Parathyroid adenoma (tissue), 2 donors: ENCODE measurements at regions not wholly inside any gene's neighbourhood (a gene's known extent, or its start where the extent isn't known, plus 50 kb on each side); places are given as distances from the start of the nearest gene placed in this dataset.

Experiments used
- H2AFZ ChIP-seq: fragments of 300-600 bp; sonication (generic); one replicate; pipeline ENCODE4 v1.7.0; 2017; ENCODE audit warnings: antibody characterized with exemption, mild to moderate bottlenecking
- H3K27ac ChIP-seq: fragments of 300-600 bp; sonication (generic); one replicate; pipeline ENCODE4 v1.7.0; 2017
- H3K27me3 ChIP-seq: fragments of 300-600 bp; sonication (generic); one replicate; pipeline ENCODE4 v1.7.0; 2017; ENCODE audit warnings: low read length; ENCODE audit not compliant: control insufficient read depth, insufficient read depth
- H3K36me3 ChIP-seq: fragments of 300-600 bp; sonication (generic); one replicate; pipeline ENCODE4 v1.7.0; 2017; ENCODE audit warnings: low read length; ENCODE audit not compliant: control insufficient read depth, insufficient read depth
- H3K4me1 ChIP-seq: fragments of 300-600 bp; sonication (generic); one replicate; pipeline ENCODE4 v1.7.0; 2017; ENCODE audit warnings: control low read depth
- H3K4me2 ChIP-seq: fragments of 300-600 bp; sonication (generic); one replicate; pipeline ENCODE4 v1.7.0; 2017; ENCODE audit warnings: low read length
- H3K4me3 ChIP-seq: fragments of 300-600 bp; sonication (generic); one replicate; pipeline ENCODE4 v1.7.0; 2017; ENCODE audit warnings: low read depth, low read length
- H3K79me2 ChIP-seq: fragments of 300-600 bp; sonication (generic); one replicate; pipeline ENCODE4 v1.7.0; 2017; ENCODE audit warnings: control low read depth
- H3K9ac ChIP-seq: fragments of 300-600 bp; sonication (generic); one replicate; pipeline ENCODE4 v1.7.0; 2017; ENCODE audit warnings: mild to moderate bottlenecking
- H3K9me3 ChIP-seq: fragments of 300-600 bp; sonication (generic); one replicate; pipeline ENCODE4 v1.7.0; 2017; ENCODE audit warnings: low read length; ENCODE audit not compliant: control insufficient read depth
- TF ChIP-seq, protein P1 (sequence below): fragments of 300-600 bp; sonication (generic); IDR thresholded peaks from one replicate; pipeline ENCODE4 v1.7.0; 2017; ENCODE audit warnings: antibody characterized with exemption, mild to moderate bottlenecking
- donor health status: primary hyperparathyroidism.

DNA sequence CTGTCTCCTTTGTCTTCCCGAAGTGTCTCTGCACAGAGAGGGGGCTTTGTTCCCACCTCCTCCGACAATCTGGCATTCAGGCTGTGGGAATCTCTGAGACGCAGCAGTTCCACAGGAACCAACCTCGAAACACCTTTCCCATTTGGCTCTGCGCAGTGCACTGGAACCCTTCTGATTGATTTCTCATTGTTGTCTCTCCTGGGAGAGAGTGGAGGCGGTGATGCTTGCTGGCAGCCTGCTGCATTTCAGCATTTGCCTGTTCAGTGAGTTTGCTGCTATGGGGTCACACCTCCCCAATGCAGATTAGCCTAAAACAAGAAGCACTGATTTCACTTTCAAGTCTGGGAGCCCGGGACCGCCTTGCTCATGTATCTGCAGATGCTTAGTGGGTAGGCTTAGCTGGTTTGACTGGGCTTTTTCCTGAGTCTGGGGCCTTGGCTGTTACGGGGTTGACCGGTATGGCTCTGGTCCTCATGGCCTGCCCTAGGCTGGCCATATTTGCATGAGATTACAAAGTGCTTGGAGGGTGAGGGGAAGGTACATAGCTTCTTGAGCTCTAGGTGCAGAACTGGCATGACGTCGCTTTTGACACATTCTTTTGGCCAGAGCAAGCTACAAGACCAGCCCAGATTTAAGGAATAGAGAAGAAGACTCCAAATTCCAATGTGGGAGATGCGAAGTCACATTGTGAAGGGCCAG, 695.3 kb downstream of the PTPRU start:
- Histone ChIP-seq H3K4me2 (no peak overlapping the region), H3K4me3 (no peak overlapping the region), H2AFZ (no peak overlapping the region), H3K36me3 (no peaks in the 10 kb centered on the region), H3K4me1 (no peaks in the 10 kb centered on the region), H3K27me3 (no peaks in the 10 kb centered on the region), H3K9ac (no peak overlapping the region), H3K27ac (no peak overlapping the region), H3K79me2 (no peaks in the 10 kb centered on the region), H3K9me3 (no peaks in the 10 kb centered on the region)
- TF ChIP-seq, protein P1, sequence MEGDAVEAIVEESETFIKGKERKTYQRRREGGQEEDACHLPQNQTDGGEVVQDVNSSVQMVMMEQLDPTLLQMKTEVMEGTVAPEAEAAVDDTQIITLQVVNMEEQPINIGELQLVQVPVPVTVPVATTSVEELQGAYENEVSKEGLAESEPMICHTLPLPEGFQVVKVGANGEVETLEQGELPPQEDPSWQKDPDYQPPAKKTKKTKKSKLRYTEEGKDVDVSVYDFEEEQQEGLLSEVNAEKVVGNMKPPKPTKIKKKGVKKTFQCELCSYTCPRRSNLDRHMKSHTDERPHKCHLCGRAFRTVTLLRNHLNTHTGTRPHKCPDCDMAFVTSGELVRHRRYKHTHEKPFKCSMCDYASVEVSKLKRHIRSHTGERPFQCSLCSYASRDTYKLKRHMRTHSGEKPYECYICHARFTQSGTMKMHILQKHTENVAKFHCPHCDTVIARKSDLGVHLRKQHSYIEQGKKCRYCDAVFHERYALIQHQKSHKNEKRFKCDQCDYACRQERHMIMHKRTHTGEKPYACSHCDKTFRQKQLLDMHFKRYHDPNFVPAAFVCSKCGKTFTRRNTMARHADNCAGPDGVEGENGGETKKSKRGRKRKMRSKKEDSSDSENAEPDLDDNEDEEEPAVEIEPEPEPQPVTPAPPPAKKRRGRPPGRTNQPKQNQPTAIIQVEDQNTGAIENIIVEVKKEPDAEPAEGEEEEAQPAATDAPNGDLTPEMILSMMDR, result no peak

DNA sequence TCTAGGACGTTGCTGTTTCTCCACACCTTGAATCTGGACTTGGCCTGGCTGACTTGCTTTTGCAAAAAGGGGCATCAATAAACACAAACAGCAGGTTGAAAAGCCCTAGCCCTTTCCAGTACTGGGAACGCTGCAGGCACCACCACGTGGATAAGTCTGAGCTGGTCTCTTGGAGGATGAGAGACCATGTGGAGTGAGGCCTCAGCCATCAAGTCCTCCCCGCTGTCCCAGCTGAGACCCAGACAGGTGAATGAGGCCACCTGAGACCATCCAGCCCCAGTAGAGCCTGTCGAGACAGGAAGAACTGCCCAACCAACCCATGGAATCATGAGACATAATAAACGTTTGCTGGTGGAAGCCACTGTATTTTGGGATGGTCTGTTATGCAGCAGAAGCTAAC, 688.7 kb downstream of the PTPRU start:
- Histone ChIP-seq H3K9me3 (no peaks in the 10 kb centered on the region), H2AFZ (no peak overlapping the region), H3K36me3 (no peaks in the 10 kb centered on the region), H3K27ac (no peak overlapping the region), H3K27me3 (no peaks in the 10 kb centered on the region), H3K79me2 (no peaks in the 10 kb centered on the region), H3K9ac (no peak overlapping the region), H3K4me1 (no peaks in the 10 kb centered on the region), H3K4me3 (no peak overlapping the region), H3K4me2 (no peak overlapping the region)
- TF ChIP-seq, protein P1, result no peak

DNA sequence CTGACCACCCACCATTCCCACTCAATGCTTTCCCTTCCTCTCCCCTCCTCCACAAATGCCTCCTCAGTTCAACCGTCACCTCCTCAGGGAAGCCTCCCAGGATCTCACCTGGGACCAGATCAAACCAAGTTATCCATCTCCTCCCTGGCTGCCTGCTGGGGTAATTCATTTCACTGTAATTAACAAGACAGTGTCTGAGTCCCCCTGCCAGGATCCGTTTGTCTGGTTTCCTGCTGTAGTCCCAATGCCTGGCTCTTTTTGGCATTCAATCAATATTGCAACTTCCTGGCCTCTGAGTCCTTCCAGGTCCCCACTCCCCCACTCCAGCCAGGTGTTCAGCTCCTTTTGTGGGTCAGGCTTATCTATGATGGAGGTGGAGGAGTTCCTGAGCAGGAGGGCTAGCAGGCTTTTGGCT, 687.7 kb downstream of the PTPRU start:
- Histone ChIP-seq H3K36me3 (no peaks in the 10 kb centered on the region), H3K4me3 (no peak overlapping the region), H2AFZ (no peak overlapping the region), H3K9ac (no peak overlapping the region), H3K27ac (no peak overlapping the region), H3K4me2 (no peak overlapping the region), H3K9me3 (no peaks in the 10 kb centered on the region), H3K27me3 (no peaks in the 10 kb centered on the region), H3K79me2 (no peaks in the 10 kb centered on the region), H3K4me1 (no peaks in the 10 kb centered on the region)
- TF ChIP-seq, protein P1, result no peak

DNA sequence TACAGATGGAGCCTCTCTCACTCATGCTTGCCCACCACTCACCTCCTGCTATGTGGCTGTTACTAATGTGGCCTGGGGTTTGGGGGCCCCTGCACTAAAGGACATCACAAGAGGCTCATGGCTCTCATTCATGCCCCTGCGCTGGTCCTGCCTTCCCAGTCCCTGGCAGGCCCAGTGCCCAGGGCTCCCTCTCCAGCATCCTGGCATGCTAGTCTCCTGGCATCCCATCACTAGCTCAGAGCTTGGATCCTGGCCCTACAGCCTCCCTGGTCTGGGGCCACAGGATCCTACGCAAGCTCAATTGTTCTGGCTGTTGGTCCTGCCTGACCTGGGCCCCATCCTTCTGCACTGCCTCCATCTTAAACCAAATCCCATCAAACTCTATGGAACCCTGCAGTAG, 685.4 kb downstream of the PTPRU start:
- no peak overlapping the region for H3K27ac ChIP-seq
- TF ChIP-seq, protein P1, result no peak

DNA sequence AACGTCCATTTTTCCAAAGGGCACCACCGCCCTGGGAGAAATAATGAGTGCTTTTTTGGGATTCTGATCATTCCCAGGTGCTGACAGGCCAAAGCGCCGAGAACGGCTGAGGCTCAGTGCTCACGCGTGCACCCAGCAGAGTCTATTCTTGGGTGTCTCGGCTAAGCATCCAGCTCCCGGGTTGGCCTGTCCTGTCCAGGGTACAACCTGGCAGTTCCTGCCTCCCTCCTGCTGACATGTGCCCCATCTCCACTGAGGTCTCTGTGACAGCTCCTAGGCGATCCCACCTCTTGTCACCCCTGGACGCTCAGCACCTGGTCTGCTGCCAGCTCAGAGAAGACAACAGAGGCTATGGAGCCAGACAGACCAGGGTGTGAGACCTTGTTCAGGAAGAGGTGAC, 684.5 kb downstream of the PTPRU start:
- H3K9ac ChIP-seq, result no peak overlapping the region
- H3K4me2 ChIP-seq, result no peak overlapping the region
- H3K27ac ChIP-seq, result no peak overlapping the region
- no peak overlapping the region for H3K4me3 ChIP-seq
- H3K9me3 ChIP-seq, result no peaks in the 10 kb centered on the region
- H3K27me3 ChIP-seq, result no peaks in the 10 kb centered on the region
- TF ChIP-seq, protein P1, result no peak
- H3K79me2 ChIP-seq, result no peaks in the 10 kb centered on the region
- H2AFZ ChIP-seq, result no peak overlapping the region
- no peaks in the 10 kb centered on the region for H3K36me3 ChIP-seq
- H3K4me1 ChIP-seq, result no peaks in the 10 kb centered on the region

More for the DNA sequence above, 685.4 kb downstream of the PTPRU start:
- Histone ChIP-seq H3K36me3 (no peaks in the 10 kb centered on the region), H3K27me3 (no peaks in the 10 kb centered on the region), H3K4me2 (no peak overlapping the region), H3K9me3 (no peaks in the 10 kb centered on the region), H2AFZ (no peak overlapping the region), H3K4me1 (no peaks in the 10 kb centered on the region), H3K9ac (no peak overlapping the region), H3K4me3 (no peak overlapping the region), H3K79me2 (no peaks in the 10 kb centered on the region)
